SJSA1 (cell line): ENCODE measurements at regions not wholly inside any gene's neighbourhood (a gene's known extent, or its start where the extent isn't known, plus 50 kb on each side); places are given as distances from the start of the nearest gene placed in this dataset.
"Not testable (repeated sequence)": the region's sequence is repeated elsewhere in the genome, so short reads cannot be mapped to it uniquely, and the experiment has no call there.

ENCODE experiments used
- DNase-seq, 2 experiments: peaks; one replicate each; pipeline ENCODE4 v3.0.0-alpha.2; 2015 to 2020; ENCODE audit warnings: low spot score in 2 of 2, low read depth in 1 of 2
- H3K27ac ChIP-seq: fragments of 250-450 bp; sonication (Bioruptor Pico); 2 replicates; pipeline ENCODE4 v1.5.1; 2020; ENCODE audit warnings: mild to moderate bottlenecking, moderate library complexity
- H3K27me3 ChIP-seq: fragments of 250-450 bp; sonication (Bioruptor Pico); replicated peaks from 2 replicates; pipeline ENCODE4 v1.5.1; 2020; ENCODE audit warnings: mild to moderate bottlenecking, moderate library complexity
- H3K36me3 ChIP-seq: fragments of 250-450 bp; sonication (Bioruptor Pico); 2 replicates; pipeline ENCODE4 v1.5.1; 2020; ENCODE audit warnings: mild to moderate bottlenecking
- H3K4me1 ChIP-seq: fragments of 250-450 bp; sonication (Bioruptor Pico); replicated peaks from 2 replicates; pipeline ENCODE4 v1.6.1; 2021; ENCODE audit warnings: mild to moderate bottlenecking
- H3K4me3 ChIP-seq: fragments of 250-450 bp; sonication (Bioruptor Pico); 2 replicates; pipeline ENCODE4 v1.5.1; 2020; ENCODE audit warnings: mild to moderate bottlenecking
- H3K9me3 ChIP-seq: fragments of 250-450 bp; sonication (Bioruptor Pico); replicated peaks from 2 replicates; pipeline ENCODE4 v1.5.1; 2020; ENCODE audit warnings: mild to moderate bottlenecking

DNA sequence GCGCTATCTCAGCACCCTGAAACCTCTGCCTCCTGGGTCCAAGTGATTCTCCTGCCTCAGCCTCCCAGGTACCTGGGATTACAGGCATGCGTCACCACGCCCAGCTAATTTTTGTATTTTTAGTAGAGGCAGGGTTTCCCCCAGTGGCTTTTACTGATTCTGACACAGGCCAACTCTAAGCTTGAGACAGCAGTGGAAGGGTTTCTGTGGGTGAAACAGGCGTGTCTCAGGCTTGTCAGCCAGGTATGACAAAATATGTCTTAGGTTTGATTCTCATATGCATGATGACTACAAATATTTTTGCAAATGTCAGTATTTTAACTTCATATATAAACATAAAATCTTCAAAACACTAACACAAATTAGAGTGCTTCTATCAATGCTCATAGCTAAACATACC, 952.8 kb upstream of the CDH18 start:
- not testable (repeated sequence) for H3K27me3 ChIP-seq, DNase-seq, H3K27ac ChIP-seq, H3K9me3 ChIP-seq, H3K36me3 ChIP-seq, H3K4me3 ChIP-seq, H3K4me1 ChIP-seq

- H3K4me3 ChIP-seq, DNase-seq, H3K4me1 ChIP-seq, H3K36me3 ChIP-seq, H3K9me3 ChIP-seq, H3K27ac ChIP-seq, H3K27me3 ChIP-seq: not testable (repeated sequence)
Measured at GRCh38 chr5:20890936-20891335, 902.9 kb upstream of the CDH18 start.

DNA sequence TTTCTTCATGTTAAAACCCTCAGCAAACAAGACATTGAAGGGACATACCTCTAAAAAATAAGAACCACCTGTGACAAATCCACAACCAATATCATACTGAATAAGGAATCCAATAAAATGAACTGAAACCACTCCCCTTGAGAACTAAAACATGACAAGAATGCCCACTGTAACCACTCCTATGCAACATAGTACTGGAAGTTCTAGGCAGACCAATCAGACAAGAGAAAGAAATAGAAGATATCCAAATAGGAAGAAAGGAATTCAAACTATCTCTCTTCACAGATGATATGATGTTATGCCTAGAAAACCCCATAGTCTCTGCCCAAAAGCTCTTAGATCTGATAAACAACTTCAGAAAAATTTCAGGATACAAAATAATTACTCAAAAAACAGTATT, 887.7 kb upstream of the CDH18 start:
- H3K4me3 ChIP-seq, H3K4me1 ChIP-seq, H3K27me3 ChIP-seq, H3K36me3 ChIP-seq, H3K9me3 ChIP-seq, DNase-seq, H3K27ac ChIP-seq: not testable (repeated sequence)

DNA sequence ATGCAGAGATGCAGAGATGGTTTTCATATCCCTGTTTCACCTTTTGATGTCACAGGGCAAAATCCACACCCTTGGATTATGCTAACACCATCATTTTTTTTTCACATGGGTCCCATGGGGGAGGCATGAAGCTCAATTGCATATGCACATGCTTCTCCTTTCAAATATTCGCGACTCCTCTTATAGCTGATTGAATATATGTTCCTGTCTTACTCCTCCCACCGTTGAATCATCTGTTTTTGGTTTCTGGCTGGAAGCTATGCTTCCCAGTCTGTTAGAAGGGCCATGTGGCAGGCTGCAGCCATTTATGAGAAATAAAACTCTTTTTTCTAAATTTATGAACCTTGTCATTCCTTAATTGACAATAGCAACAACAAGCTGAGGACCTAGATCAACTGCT, 877.9 kb upstream of the CDH18 start:
- not testable (repeated sequence) for DNase-seq, H3K9me3 ChIP-seq, H3K4me1 ChIP-seq, H3K27ac ChIP-seq, H3K27me3 ChIP-seq, H3K4me3 ChIP-seq, H3K36me3 ChIP-seq

GRCh38 chr5:20833081-20833627, 845.2 kb upstream of the CDH18 start:
- H3K9me3 ChIP-seq = no peaks in the 10 kb centered on the region
- no peak for DNase-seq
- no peak overlapping the region for H3K4me3 ChIP-seq
- H3K36me3 ChIP-seq = no peaks in the 10 kb centered on the region
- H3K27ac ChIP-seq = no peak overlapping the region
- H3K27me3 ChIP-seq = no peaks in the 10 kb centered on the region
- no peaks in the 10 kb centered on the region for H3K4me1 ChIP-seq

DNA sequence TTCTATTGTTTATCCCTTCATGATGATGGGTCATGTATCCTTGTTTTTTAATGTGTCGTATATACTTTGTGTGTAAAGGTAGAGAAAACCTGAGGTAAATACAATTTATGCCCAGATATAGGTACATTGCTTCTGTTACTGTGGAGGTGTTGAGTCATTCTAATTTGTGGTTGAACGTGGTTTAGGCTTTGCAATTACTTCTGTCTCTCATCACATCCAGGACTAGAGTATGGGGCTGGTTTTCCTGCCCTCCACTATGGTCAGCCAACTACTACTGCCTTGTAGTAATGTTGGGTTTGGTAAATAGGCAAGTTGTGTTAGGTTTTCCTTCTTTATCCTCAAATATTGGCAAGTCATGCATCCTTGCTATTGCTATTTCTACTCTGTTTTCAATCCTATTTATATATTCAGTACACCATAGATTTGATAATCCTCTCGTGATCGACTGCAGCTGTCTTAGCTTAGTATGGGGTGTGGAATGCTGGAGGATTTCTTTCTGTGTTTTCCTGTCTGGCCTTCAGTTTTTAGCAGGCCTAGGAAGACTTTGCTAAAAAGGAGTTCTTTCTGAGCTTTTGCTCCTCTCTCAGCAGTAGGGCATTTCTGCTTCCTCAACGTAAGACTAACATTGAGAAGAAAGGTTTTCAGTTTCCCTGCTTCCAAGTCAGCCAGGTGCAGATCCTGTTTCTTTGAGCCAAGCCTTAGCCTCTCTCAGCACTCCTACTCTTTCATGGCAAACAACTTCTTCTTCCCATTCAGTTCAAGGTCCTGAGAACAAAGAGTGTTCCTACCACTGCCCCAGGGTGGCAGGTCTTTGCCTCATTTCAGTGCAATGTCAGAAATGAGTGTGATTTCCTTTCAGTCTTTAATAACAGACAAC, 844.4 kb upstream of the CDH18 start:
- no peaks in the 10 kb centered on the region for H3K9me3 ChIP-seq
- no peaks in the 10 kb centered on the region for H3K36me3 ChIP-seq
- H3K27me3 ChIP-seq = no peaks in the 10 kb centered on the region
- DNase-seq = no peak
- H3K4me1 ChIP-seq = no peaks in the 10 kb centered on the region
- H3K27ac ChIP-seq = no peak overlapping the region
- no peak overlapping the region for H3K4me3 ChIP-seq

GRCh38 chr5:20825951-20826350, 838.0 kb upstream of the CDH18 start:
- H3K27me3 ChIP-seq, H3K4me3 ChIP-seq, H3K9me3 ChIP-seq, H3K4me1 ChIP-seq, H3K27ac ChIP-seq, H3K36me3 ChIP-seq, DNase-seq: not testable (repeated sequence)

- H3K27me3 ChIP-seq, H3K4me3 ChIP-seq, H3K27ac ChIP-seq, H3K36me3 ChIP-seq, DNase-seq, H3K9me3 ChIP-seq, H3K4me1 ChIP-seq: not testable (repeated sequence)
Measured at GRCh38 chr5:20797216-20797615, 809.2 kb upstream of the CDH18 start.

DNA sequence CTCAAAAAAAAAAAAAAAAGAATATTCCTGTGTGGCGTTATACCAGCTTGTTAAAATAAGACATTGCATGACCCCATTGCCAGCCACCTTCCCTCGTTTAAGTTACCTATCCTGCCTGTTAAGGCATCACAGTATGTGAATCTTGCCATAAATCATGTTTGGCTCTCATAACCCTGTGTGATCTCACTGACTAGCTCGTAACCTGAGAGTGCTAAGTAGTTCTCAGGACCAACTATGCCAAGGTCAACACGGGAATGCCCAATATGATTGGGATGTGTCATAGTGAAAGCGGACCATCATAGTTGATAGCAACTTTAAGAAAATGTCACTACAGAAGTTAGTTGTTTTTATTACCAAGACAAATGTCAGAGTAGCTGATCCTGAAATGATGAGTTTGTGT, 796.8 kb upstream of the CDH18 start:
- not testable (repeated sequence) for H3K36me3 ChIP-seq, H3K4me1 ChIP-seq, H3K9me3 ChIP-seq, H3K27ac ChIP-seq, H3K27me3 ChIP-seq, DNase-seq, H3K4me3 ChIP-seq

GRCh38 chr5:20783484-20783883, 795.5 kb upstream of the CDH18 start:
- not testable (repeated sequence) for H3K9me3 ChIP-seq, H3K4me1 ChIP-seq, H3K36me3 ChIP-seq, H3K27me3 ChIP-seq, DNase-seq, H3K4me3 ChIP-seq, H3K27ac ChIP-seq

DNA sequence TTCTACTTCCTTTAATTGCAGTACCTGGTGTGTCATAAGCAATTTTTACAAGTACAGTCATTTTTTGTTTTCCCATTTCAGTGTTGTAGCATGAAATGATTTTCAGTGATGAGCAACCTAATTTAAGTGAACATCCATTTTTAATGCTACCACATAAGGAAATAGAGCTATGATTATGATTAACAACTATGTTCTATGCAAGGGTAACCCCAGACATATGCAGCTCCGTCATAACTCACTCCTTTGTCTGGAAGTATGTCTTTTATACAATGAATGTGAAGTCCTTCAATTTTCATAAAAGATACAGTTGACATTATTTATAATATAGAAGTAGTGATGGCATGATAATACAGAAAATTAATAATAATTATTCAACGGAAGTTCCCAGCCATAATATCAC, 783.3 kb upstream of the CDH18 start:
- not testable (repeated sequence) for H3K4me3 ChIP-seq, H3K27me3 ChIP-seq, DNase-seq, H3K4me1 ChIP-seq, H3K36me3 ChIP-seq, H3K27ac ChIP-seq, H3K9me3 ChIP-seq

DNA sequence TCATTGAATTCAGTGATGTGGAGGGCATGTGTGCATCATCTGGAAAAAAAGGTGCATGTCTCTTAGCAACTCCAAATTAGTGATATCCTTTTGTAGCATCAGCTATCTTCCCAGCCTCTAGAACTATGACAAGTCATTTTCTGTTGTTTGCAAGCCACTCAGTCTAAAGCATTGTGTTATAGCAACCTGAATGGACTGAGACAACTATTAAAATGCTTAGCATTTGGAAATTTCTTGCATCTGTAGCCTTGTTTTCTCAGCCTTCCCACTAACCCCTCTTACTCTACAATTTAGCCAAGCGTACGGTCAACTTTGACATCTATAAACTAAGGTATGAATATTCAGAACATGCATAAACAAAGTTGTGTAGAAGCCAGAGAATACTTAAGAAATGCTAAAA, 777.1 kb upstream of the CDH18 start:
- not testable (repeated sequence) for H3K4me3 ChIP-seq, H3K27me3 ChIP-seq

DNA sequence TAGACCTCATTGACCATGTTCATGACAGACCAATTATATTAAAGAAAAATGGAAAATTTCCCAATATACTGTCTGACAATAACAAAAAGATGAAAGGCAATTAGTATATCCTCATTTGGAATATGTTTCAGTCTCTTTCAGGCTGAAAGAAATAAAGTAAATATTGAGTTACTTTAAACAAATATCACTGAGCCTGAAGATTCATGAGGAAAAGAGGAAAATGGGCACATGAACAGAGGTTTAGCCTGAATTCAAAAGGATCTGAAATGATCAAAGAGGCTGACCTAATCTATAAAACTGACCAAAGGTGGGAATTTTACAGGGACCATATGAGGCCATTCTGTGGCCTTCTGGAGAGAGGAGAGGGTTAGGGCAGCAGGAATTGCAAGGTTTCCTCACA, 771.5 kb upstream of the CDH18 start:
- not testable (repeated sequence) for H3K4me1 ChIP-seq, DNase-seq, H3K9me3 ChIP-seq, H3K27me3 ChIP-seq, H3K27ac ChIP-seq, H3K36me3 ChIP-seq, H3K4me3 ChIP-seq

More for the DNA sequence above, 777.1 kb upstream of the CDH18 start:
- DNase-seq, H3K36me3 ChIP-seq, H3K9me3 ChIP-seq, H3K4me1 ChIP-seq, H3K27ac ChIP-seq: not testable (repeated sequence)

GRCh38 chr5:20752179-20752578, 764.2 kb upstream of the CDH18 start:
- DNase-seq, H3K9me3 ChIP-seq, H3K27me3 ChIP-seq, H3K4me3 ChIP-seq, H3K36me3 ChIP-seq, H3K4me1 ChIP-seq, H3K27ac ChIP-seq: not testable (repeated sequence)

DNA sequence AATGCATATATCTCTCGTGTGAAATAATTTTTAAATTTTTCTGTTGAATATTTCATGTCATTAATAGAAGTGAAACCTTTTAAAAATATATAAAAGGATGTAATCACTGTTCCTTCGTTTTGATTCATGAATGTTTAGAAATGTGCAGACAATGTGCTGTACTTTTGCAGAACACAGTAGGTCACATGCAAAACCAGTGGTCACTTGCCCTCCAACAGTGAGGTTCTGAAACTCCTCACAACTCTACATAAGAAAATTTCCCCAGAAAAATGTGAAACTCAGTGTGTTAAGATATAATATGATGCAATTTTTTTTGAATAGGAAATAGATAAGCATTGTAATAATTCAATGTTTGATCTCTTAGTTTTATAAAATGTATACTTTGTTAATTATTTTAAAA, 747.7 kb upstream of the CDH18 start:
- not testable (repeated sequence) for H3K36me3 ChIP-seq, H3K9me3 ChIP-seq, H3K27me3 ChIP-seq, DNase-seq, H3K4me3 ChIP-seq, H3K27ac ChIP-seq, H3K4me1 ChIP-seq
